C4-2B (cell line): ENCODE measurements at regions not wholly inside any gene's neighbourhood (a gene's known extent, or its start where the extent isn't known, plus 50 kb on each side); places are given as distances from the start of the nearest gene placed in this dataset.

Experiments
- CTCF ChIP-seq: fragments of 450-650 bp; conservative IDR thresholded peaks from 2 replicates; pipeline ENCODE4 v1.5.1; 2017; ENCODE audit warnings: mild to moderate bottlenecking
- ZFX ChIP-seq: fragments of 450-650 bp; IDR thresholded peaks from 2 replicates; pipeline ENCODE4 v1.6.1; 2017

- TF ChIP-seq CTCF (no peak), ZFX (no peak)
Measured at GRCh38 chr11:92284558-92284957, 59.9 kb downstream of the FAT3 start.
